NB4 (cell line): ENCODE measurements at regions not wholly inside any gene's neighbourhood (a gene's known extent, or its start where the extent isn't known, plus 50 kb on each side); places are given as distances from the start of the nearest gene placed in this dataset.

Experiments
- DNase-seq: peaks from one replicate; pipeline ENCODE4 v3.0.0; 2010; ENCODE audit warnings: low read depth
- H3K4me3 ChIP-seq: one replicate; pipeline ENCODE4 v1.5.1; 2011; ENCODE audit warnings: mild to moderate bottlenecking, low read depth, low read length, moderate library complexity
- MYC ChIP-seq: IDR thresholded peaks from 2 replicates; pipeline ENCODE4 v1.6.1; 2011; ENCODE audit warnings: low read depth, low read length
- POLR2A ChIP-seq: IDR thresholded peaks from 2 replicates; pipeline ENCODE4 v1.6.1; 2011; ENCODE audit warnings: mild to moderate bottlenecking; ENCODE audit not compliant: insufficient read length; ENCODE audit errors: extremely low read depth
- TF ChIP-seq, protein P1 (sequence below): IDR thresholded peaks from one replicate; pipeline ENCODE4 v1.5.1; 2012; ENCODE audit warnings: low read depth, low read length
- TF ChIP-seq, protein P2 (sequence below): IDR thresholded peaks from 2 replicates; pipeline ENCODE4 v1.6.1; 2011; ENCODE audit warnings: low read depth, low read length

DNA sequence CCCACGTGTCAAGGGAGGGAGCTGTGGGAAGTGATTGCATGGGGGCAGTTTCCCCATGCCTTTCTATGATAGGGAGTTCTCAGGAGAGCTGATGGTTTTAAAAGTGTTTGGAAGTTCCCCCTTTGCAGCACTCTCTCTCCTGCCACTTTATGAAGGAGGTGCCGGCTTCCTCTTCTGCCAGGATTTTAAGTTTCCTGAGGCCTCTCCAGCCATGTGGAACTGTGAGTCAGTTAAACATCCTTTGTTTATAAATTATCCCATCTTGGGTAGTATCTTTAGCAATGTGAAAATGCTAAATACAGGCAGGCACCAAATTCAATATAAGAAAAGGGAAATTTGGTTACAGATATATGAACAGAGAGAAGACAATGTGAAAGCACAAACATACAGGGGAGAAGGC is 96.4 kb upstream of the EPHA7 start:
- TF ChIP-seq, protein P1, sequence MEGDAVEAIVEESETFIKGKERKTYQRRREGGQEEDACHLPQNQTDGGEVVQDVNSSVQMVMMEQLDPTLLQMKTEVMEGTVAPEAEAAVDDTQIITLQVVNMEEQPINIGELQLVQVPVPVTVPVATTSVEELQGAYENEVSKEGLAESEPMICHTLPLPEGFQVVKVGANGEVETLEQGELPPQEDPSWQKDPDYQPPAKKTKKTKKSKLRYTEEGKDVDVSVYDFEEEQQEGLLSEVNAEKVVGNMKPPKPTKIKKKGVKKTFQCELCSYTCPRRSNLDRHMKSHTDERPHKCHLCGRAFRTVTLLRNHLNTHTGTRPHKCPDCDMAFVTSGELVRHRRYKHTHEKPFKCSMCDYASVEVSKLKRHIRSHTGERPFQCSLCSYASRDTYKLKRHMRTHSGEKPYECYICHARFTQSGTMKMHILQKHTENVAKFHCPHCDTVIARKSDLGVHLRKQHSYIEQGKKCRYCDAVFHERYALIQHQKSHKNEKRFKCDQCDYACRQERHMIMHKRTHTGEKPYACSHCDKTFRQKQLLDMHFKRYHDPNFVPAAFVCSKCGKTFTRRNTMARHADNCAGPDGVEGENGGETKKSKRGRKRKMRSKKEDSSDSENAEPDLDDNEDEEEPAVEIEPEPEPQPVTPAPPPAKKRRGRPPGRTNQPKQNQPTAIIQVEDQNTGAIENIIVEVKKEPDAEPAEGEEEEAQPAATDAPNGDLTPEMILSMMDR: no peak
- TF ChIP-seq, protein P2, sequence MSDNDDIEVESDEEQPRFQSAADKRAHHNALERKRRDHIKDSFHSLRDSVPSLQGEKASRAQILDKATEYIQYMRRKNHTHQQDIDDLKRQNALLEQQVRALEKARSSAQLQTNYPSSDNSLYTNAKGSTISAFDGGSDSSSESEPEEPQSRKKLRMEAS: no peak
- TF ChIP-seq POLR2A: no peak
- no peak for TF ChIP-seq MYC
- no peak for DNase-seq
- H3K4me3 ChIP-seq: no peak overlapping the region

DNA sequence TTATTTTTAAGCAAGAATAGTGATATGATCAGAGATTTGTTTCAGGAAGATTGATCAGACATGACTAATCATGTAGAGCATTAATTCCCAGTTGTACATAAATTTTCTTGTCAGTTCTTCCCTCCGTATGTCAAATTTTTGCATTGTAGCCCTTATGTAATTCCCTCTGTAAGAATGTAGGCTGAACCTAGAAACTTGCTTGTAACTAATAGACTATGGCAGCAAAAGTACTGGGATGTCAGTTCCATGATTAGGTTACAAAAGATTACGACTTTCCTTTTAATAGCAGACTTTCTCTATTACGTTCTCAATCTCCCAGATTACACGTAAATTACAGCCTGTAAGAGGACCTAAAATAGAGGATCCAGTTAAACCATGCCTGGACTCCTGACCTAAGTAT is 79.4 kb upstream of the EPHA7 start:
- DNase-seq: no peak
- TF ChIP-seq, protein P2: no peak
- no peak for TF ChIP-seq POLR2A
- TF ChIP-seq MYC: no peak
- TF ChIP-seq, protein P1: no peak
- H3K4me3 ChIP-seq: no peak overlapping the region

DNA sequence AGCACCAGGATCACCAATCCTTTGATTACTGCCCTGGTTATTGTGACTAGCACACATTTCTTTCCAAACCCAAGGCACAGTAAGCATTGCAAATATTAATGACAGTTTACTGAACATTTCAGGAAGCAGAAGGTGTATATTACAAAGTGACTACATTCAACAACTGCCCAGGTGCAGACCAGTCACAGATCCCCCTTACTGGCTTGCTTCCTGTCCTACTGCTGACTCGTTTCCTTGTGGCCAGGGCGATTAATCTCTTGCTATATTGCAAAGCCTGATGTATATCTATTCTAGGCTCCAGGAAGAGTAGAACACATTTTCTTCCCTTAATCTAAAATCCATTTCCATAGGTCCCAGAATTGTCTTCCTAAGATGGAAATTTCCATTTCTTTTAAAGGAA is 77.2 kb upstream of the EPHA7 start:
- DNase-seq: no peak
- TF ChIP-seq, protein P2: no peak
- no peak for TF ChIP-seq POLR2A
- TF ChIP-seq, protein P1: no peak
- TF ChIP-seq MYC: no peak
- H3K4me3 ChIP-seq: no peak overlapping the region

DNA sequence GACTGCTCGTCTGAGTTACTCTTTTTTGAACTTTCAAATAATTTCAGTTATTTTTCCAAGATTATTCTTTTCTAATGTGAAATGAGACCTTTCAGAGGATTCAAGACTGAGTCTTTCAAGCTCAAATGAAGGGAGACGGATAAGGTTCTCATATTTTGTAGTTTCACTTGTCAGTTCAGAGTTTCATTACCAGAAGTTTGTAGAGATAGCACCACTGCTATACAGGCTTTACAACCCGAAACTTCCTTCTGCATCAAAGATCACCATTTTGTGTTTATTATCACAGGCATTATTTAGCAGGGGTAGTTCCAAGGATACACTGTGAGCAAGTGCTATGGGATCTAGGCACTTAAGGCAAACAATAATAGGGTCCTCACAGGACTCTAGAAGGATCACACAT is 74.7 kb upstream of the EPHA7 start:
- H3K4me3 ChIP-seq: no peak overlapping the region
- no peak for DNase-seq
- TF ChIP-seq, protein P2: no peak
- TF ChIP-seq POLR2A: no peak
- TF ChIP-seq, protein P1: no peak
- TF ChIP-seq MYC: no peak

DNA sequence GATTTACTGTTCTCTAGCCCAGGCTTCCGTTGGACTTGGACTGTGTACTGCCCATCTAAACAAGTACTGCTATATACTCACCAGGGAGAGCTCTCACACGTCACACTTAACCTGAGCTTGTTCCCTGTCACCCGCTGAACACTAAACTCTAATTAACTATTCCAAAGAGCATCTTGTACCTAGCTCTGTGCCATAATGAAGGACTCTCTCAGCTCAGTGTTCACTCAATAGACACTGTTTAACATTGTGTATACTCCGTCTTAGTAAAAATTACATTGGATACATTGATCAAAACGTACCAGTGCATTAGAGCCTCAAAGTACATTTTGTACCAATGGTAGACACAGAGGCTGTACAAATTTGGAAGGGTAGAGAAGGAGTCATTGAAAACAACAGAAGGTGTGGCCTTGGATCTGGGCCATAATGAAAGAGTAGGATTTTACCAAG is 55.4 kb upstream of the EPHA7 start:
- TF ChIP-seq POLR2A (no peak), MYC (no peak)
- TF ChIP-seq, protein P1: no peak
- TF ChIP-seq, protein P2: no peak
- DNase-seq: no peak

More for the DNA sequence above, 55.4 kb upstream of the EPHA7 start:
- no peak overlapping the region for H3K4me3 ChIP-seq
